ENCODE measurements at regions not wholly inside any gene's neighbourhood (a gene's known extent, or its start where the extent isn't known, plus 50 kb on each side); places are given as distances from the start of the nearest gene placed in this dataset.
A peak's percentile ranks its signal among the peaks of the same experiment; 100 is the strongest.

DNA sequence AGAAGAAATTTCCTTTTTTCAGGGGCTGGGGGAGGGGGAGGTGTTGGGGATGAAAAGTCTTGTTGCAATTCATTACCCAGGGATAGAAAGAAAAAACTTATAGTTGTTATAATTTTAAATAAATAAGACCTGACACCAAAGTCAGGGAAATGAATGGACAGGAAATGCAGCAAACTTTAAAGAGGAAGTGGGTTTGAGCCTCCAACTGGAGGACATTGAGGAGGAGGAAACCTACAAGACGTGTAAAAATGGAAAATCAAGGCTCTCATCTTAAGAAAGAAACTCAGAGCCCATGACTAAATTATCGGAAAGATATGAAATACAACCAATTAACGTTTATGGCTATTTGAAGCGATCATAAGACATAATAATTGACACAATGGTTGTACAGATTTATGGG, 54.4 kb downstream of the NIBAN1 start:
- no peak for DNase-seq

GRCh38 chr1:184915463-184916090, 58.7 kb downstream of the NIBAN1 start:
- DNase-seq = no peak

- DNase-seq = no peak
These were observed 60.2 kb downstream of the NIBAN1 start for GRCh38 chr1:184914149-184914548.

DNA sequence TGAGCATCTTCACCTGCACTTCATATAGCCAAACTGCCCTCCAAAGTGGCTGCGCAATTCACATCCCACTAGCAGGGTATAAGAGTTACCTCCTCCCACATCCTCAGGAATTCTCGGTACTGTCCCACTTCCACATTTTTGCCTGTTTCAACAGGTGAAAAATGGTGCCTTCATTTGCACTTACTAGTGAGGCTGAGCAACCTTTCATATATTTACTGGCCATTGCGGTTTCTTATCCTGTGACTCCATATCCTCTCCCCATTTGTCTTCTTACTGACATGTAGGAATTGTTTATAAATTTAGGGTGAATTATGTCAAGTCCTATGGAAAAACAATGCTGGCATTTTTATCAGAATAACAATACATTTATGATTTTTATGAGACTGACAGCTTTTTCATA, 61.9 kb downstream of the NIBAN1 start:
- DNase-seq = no peak

DNA sequence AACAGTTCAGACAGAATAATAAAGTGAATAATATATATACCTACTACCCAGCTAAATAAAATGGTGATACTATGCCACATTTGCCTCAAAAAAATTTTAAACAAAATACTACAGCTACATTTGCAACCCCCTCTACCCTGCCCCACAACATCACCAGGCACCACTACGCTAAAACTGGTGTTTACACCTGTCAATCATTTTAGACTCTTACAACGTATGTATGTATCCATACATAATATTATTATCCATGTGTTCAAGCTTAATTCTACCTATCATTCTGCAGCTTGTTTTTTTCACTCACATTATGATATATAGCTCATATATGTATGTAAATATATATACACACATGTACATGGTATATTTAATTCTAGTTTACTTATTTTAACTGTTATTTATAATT, 62.5 kb downstream of the NIBAN1 start:
- DNase-seq = no peak

DNA sequence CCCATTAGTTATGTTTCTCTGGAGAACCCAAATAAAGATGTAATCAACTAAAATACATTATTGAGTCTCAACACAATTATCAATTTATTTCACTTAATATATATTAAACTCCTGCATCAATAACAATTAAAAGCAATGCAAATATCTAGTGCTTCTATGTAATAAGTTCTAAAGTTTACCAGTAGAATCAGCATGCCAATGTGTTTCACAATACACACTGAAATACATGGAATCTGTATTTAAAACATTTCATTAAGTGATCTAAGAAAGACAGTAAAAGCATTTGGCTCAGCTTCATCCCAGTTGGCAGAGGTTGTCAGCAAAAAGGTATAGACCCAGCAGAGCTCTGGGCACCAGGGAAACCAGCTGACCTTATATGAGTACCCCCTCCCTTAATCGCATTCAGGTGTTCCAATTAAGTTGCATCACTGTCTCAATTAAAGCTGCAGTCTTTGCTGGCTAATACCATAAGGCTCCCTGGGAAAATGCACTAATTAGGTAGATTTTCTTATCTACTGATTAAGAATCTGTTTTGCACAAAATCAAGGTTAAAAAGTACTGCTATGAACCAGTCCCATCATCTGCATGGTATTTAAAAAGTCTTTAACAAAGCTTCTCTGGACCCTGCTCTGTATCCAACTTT, 63.1 kb downstream of the NIBAN1 start:
- DNase-seq = no peak

DNA sequence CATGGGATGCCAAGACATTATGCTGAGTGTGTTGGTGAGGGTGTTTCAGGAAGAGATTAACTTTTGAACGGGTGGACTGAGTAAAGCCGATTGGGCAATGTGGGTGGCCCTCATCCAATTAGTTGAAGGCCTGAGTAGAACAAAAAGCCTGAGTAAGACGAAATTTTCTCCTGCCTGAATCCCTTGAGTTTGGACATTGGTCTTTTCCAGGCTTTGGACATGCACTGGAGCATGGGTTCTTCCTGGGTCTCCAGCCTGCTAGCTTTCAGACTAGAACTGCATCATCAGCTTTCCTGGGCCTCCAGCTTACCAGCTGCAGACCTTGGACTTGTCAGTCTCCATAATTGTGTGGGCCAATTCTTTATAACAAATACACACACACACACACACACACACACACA, 63.6 kb downstream of the NIBAN1 start:
- DNase-seq = no peak

- no peak for DNase-seq
These were observed 64.3 kb downstream of the NIBAN1 start for GRCh38 chr1:184910005-184910404.

DNA sequence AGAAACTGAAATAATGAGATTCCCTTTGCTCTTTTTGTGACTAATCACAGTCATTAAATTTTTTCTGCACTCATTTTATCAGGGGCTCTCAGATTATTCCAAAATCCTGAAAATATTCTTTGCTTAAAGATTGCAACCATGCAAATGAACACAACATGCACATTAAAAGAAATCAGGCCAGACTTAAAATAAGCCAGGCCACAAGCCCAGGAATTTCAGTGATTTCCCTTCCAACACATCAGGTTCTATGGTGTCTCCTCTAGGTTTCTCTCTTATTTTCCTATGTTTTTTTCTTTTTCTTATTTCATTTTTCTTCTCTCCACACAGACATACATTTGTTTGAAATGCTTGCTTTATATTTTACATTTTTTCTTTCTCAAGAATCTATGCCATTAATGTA, 65.3 kb downstream of the NIBAN1 start:
- DNase-seq = no peak

GRCh38 chr1:184908506-184908905, 65.8 kb downstream of the NIBAN1 start:
- no peak for DNase-seq

GRCh38 chr1:184907500-184907899, 66.8 kb downstream of the NIBAN1 start:
- DNase-seq = no peak

DNA sequence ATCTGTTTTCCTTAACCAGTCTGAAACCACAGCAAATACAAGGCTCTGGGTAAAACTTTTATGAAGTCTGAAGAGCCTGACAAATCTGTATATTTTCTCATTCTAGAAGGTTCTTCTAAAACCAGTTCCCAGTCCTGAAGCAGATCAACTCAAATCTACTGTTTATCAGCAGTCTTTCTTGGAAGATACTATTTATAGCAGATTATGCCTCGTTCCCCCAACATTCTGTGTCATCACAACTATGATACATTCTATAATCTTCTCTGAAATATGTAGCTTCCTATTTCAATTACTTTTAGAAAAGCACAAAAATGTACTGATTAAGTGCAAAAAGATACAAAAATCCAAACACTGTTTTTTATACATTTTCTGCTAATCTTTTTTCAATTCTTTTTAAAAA, 67.5 kb downstream of the NIBAN1 start:
- no peak for DNase-seq

DNA sequence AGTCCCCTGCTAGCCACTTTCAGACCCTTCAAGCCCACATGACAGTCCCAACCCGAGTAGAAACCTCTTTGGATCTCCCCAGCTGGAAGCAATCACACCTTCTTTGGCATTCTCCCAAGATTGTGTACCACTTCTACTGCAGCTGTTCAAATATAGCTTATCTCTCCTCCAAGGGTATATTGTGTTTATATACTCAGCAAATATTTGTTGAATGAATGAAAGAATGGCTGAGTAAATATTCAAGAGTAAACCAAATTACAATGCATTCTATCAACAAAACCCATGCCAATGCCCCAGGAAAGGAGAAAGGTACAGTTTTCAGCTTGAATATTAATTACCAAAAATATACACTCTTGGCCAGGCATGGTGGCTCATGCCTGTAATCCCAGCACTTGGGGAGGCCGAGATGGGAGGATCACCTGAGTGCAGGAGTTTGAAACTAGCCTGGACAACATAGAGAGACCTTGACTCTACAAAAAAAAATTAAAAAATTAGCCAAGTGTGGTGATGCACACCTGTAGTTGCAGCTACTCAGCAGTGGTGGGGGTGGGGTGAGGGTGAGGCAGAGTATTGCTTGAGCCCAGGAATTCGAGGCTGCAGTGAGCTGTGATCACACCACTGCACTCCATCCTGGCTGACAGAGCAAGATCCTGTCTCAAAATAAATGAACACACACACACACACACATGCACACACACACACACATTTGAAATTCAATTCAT, 68.5 kb downstream of the NIBAN1 start:
- no peak for DNase-seq

- DNase-seq = no peak
These were observed 71.1 kb downstream of the NIBAN1 start for GRCh38 chr1:184903111-184903692.

GRCh38 chr1:184900507-184900906, 73.8 kb downstream of the NIBAN1 start:
- no peak for DNase-seq

GRCh38 chr1:184896000-184896399, 78.3 kb downstream of the NIBAN1 start:
- no peak for DNase-seq

GRCh38 chr1:184895086-184895485, 79.2 kb downstream of the NIBAN1 start:
- DNase-seq = no peak

DNA sequence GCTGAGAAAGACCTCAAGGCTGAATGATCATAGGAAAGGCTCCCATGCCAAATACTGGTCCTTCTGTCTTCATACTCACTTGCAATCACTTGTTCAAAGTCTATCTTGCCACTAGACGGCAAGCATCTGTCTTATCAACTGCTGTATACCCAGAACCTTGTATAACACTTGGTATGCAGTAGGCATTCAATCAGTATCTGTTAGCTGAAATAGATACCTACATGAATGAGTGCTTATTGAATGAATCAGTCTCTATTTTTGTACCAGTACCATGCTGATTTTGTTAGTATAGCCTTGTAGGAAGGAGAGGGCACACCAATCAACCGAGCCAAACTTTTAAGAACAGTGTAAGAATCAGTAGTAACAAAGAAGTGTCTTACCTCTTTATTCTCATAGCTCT, 80.6 kb downstream of the NIBAN1 start:
- no peak for DNase-seq

DNA sequence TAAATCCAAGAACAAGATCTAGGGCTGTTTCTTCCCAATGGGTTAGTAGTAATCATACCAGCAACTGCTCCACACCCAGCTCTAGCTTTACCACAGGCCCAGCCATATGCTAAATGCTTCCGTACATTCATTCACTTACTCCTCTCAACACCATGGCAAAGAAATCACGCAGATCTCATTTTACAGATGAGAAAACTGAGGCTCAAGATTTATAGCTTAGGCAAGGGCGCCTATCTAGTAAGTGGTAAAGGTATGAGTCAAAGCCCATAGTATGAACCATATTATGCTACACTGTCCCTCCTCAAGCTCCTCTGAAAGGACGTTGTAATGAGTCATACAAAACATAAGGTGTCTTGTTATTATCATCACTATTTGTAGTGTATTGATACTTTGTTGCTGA, 82.2 kb downstream of the NIBAN1 start:
- no peak for DNase-seq

DNA sequence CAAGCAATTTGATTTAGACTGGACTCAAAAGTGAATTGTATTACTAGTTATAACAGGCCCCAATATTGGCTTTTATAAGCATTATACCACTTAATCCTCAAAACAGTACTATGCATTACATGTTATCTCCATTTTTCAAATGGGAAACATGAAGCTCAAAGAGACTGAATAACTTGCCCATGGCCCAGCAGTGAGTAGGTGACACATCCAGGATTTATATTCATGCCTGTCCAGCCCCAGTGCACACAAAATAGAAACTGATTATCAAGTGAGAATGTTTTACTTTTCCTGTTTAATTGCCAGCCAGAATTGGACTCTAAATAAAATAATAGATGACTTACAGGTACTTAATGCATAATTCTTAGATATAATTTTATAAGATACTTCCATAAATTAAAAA, 82.9 kb downstream of the NIBAN1 start:
- no peak for DNase-seq

GRCh38 chr1:184890539-184890973, 83.8 kb downstream of the NIBAN1 start:
- DNase-seq = peak; percentile 48

GRCh38 chr1:184889902-184890301, 84.4 kb downstream of the NIBAN1 start:
- no peak for DNase-seq

DNA sequence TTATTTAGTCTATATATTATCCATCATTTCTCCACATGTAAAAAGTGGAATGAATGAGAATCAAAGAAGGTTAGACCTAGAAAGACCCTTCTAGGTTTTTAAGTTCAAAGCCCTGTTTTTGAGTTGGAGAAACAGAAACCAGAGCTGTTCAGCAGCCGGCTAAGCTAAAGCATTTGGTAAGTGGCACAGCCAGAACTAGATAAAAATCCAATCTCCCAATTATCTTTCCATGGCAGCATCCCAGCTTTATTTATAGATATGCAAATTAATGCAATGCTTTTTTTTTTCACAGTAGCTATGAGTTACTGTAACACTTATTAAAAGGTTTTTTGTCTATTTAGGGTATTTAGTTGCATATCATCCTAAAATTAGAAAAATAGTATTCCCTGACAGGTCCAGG, 85.1 kb downstream of the NIBAN1 start:
- no peak for DNase-seq

- DNase-seq = no peak
These were observed 85.8 kb downstream of the NIBAN1 start for GRCh38 chr1:184888505-184888904.
